PC-3 (cell line): ENCODE measurements at regions not wholly inside any gene's neighbourhood (a gene's known extent, or its start where the extent isn't known, plus 50 kb on each side); places are given as distances from the start of the nearest gene placed in this dataset.

Experiments
- ATAC-seq: fragments of 200-7000 bp; cut with Tn5 transposase; 2 replicates; pipeline ENCODE4 v1.9.1; 2020; ENCODE audit warnings: mild to moderate bottlenecking, moderate library complexity
- BruUV-seq: library from RNA; stranded (reverse); fragments of 400-500 nt; replicated peaks from 2 replicates; lab custom pipeline; 2021; lab: Mats Ljungman, UMichigan
- CTCF ChIA-PET: fragments of 300-600 bp; sonication (Branson Sonifier 250); formaldehyde crosslinking; loops from one replicate; lab custom pipeline; 2022; ENCODE audit warnings: antibody characterized with exemption; lab: Charles Lee
- POLR2A ChIA-PET: fragments of 300-600 bp; sonication (Branson Sonifier 250); formaldehyde crosslinking; loops from one replicate; lab custom pipeline; 2022; ENCODE audit warnings: antibody characterized with exemption; ENCODE audit not compliant: unreplicated experiment; lab: Charles Lee
- DNase-seq: peaks from one replicate; pipeline ENCODE4 v3.0.0-alpha.2; 2015
- H2AFZ ChIP-seq: fragments of 300-600 bp; sonication (generic); 2 replicates; pipeline ENCODE4 v1.6.0; 2016; ENCODE audit warnings: antibody characterized with exemption, low read length
- H3F3A ChIP-seq: fragments of 300-600 bp; sonication (generic); one replicate; pipeline ENCODE4 v1.6.0; 2017; ENCODE audit warnings: antibody characterized with exemption, low read length, control low read depth, mild to moderate bottlenecking; ENCODE audit not compliant: unreplicated experiment
- H3K27ac ChIP-seq: fragments of 300-600 bp; sonication (generic); 2 replicates; pipeline ENCODE4 v1.5.1; 2016; ENCODE audit warnings: mild to moderate bottlenecking, low read length
- H3K27me3 ChIP-seq: fragments of 300-600 bp; sonication (generic); 2 replicates; pipeline ENCODE4 v1.6.1; 2016; ENCODE audit warnings: low read length, mixed read lengths
- H3K36me3 ChIP-seq: fragments of 300-600 bp; sonication (generic); 2 replicates; pipeline ENCODE4 v1.6.1; 2016; ENCODE audit warnings: low read depth, mixed run types, low read length, mixed read lengths
- H3K4me1 ChIP-seq: fragments of 300-600 bp; sonication (generic); 2 replicates; pipeline ENCODE4 v1.5.1; 2016; ENCODE audit warnings: low read length; ENCODE audit not compliant: insufficient read depth
- H3K4me2 ChIP-seq: fragments of 300-600 bp; sonication (generic); 2 replicates; pipeline ENCODE4 v1.6.0; 2016; ENCODE audit warnings: low read length
- H3K4me3 ChIP-seq: fragments of 300-600 bp; sonication (generic); 2 replicates; pipeline ENCODE4 v1.5.1; 2016; ENCODE audit warnings: mild to moderate bottlenecking, low read length, mixed read lengths
- H3K79me2 ChIP-seq: fragments of 300-600 bp; sonication (generic); 2 replicates; pipeline ENCODE4 v1.6.1; 2017; ENCODE audit warnings: low read length, mixed read lengths
- H3K9ac ChIP-seq: fragments of 300-600 bp; sonication (generic); 2 replicates; pipeline ENCODE4 v1.6.0; 2016; ENCODE audit warnings: mild to moderate bottlenecking, low read length
- H3K9me2 ChIP-seq: fragments of 300-600 bp; sonication (generic); replicated peaks from 2 replicates; pipeline ENCODE4 v1.6.1; 2016; ENCODE audit warnings: mixed run types, low read length, mixed read lengths
- H3K9me3 ChIP-seq: fragments of 300-600 bp; sonication (generic); 2 replicates; pipeline ENCODE4 v1.6.1; 2016; ENCODE audit warnings: low read length, mixed read lengths
- H4K20me1 ChIP-seq: fragments of 300-600 bp; sonication (generic); 2 replicates; pipeline ENCODE4 v1.6.1; 2016; ENCODE audit warnings: low read length, mixed read lengths
- CTCF ChIP-seq: fragments of 300-600 bp; sonication (generic); conservative IDR thresholded peaks from 2 replicates; pipeline ENCODE4 v1.5.1; 2017; ENCODE audit warnings: antibody characterized with exemption, low read depth, mild to moderate bottlenecking, low read length
- EZH2 ChIP-seq: fragments of 300-600 bp; sonication (generic); IDR thresholded peaks from one replicate; pipeline ENCODE4 v1.6.1; 2017; ENCODE audit warnings: antibody characterized with exemption, mild to moderate bottlenecking, low read length; ENCODE audit not compliant: unreplicated experiment
- EZH2phosphoT487 ChIP-seq: fragments of 300-600 bp; sonication (generic); IDR thresholded peaks from 2 replicates; pipeline ENCODE4 v1.6.1; 2018; ENCODE audit warnings: mild to moderate bottlenecking, antibody characterized with exemption, low read length, borderline replicate concordance
- intact Hi-C: fragments of 100-400 bp; cut with micrococcal nuclease; formaldehyde crosslinking; loops from 2 replicates; pipeline ENCODE4 v1.9.0; 2023

- peaks cover 73% of the 10 kb centered on the region for H3K4me1 ChIP-seq
- ChIA-PET CTCF (interaction anchor here (0.9 kb wide), 1 partner anchor 83 kb away, joined by 4 read pairs; no protein-coding TSS in a partner anchor), POLR2A (interaction anchor here (0.6 to 0.9 kb wide), 2 partner anchors 83 to 131 kb away, joined by 3 to 15 read pairs; no protein-coding TSS in a partner anchor)
- H3K27ac ChIP-seq: peak overlapping the region; percentile 87
- TF ChIP-seq EZH2phosphoT487 (no peak), CTCF (peak; percentile 99)
- H4K20me1 ChIP-seq: no peaks in the 10 kb centered on the region
- BruUV-seq: TSS peak; percentile 27
- no peaks in the 10 kb centered on the region for H3K36me3 ChIP-seq
- H3K9ac ChIP-seq: peak overlapping the region; percentile 54
- DNase-seq (peak; percentile 98), ATAC-seq (peak; percentile 71)
- H3F3A ChIP-seq: peaks cover 3% of the 10 kb centered on the region
- H2AFZ ChIP-seq: peak overlapping the region; percentile 67
- H3K27me3 ChIP-seq: no peaks in the 10 kb centered on the region
- peak overlapping the region; percentile 60 for H3K4me2 ChIP-seq
- intact Hi-C loops: loop anchor here (1.0 to 5.0 kb wide), 5 partner anchors 46 to 272 kb away; no protein-coding TSS in a partner anchor
- H3K9me3 ChIP-seq: no peaks in the 10 kb centered on the region
- H3K79me2 ChIP-seq: peaks cover 4% of the 10 kb centered on the region; the same call in 1 of the 2 replicates
- H3K4me3 ChIP-seq: peak overlapping the region; percentile 3; the same call in 1 of the 2 replicates
- no peaks in the 10 kb centered on the region for H3K9me2 ChIP-seq
Observed at GRCh38 chr20:53869466-53870258, 200.7 kb downstream of the BCAS1 start.

- TF ChIP-seq EZH2 (no peak), CTCF (no peak), EZH2phosphoT487 (no peak)
- ATAC-seq (no peak), DNase-seq (no peak)
- CTCF ChIA-PET: no interaction called here
- H2AFZ ChIP-seq: peak overlapping the region; percentile 79
- peak overlapping the region; percentile 69 for H3K9ac ChIP-seq
- H3K27me3 ChIP-seq: no peaks in the 10 kb centered on the region
- H4K20me1 ChIP-seq: no peaks in the 10 kb centered on the region
- POLR2A ChIA-PET: no interaction called here
- peak overlapping the region; percentile 39; the same call in 1 of the 2 replicates for H3K4me3 ChIP-seq
- BruUV-seq: no TSS peak
- no peaks in the 10 kb centered on the region for H3K9me2 ChIP-seq
- H3K4me1 ChIP-seq: peaks cover 81% of the 10 kb centered on the region
- no peaks in the 10 kb centered on the region for H3K9me3 ChIP-seq
- peak overlapping the region; percentile 67 for H3K4me2 ChIP-seq
- peaks cover 4% of the 10 kb centered on the region; the same call in 1 of the 2 replicates for H3K79me2 ChIP-seq
- intact Hi-C loops: loop anchor here (1.0 to 5.0 kb wide), 7 partner anchors 23 to 289 kb away; no protein-coding TSS in a partner anchor
- peaks cover 3% of the 10 kb centered on the region for H3F3A ChIP-seq
- H3K36me3 ChIP-seq: no peaks in the 10 kb centered on the region
- H3K27ac ChIP-seq: peak overlapping the region; percentile 86
Observed at GRCh38 chr20:53867741-53868351, 202.5 kb downstream of the BCAS1 start.
